Suprapubic skin (tissue), 4 donors: ENCODE measurements at regions not wholly inside any gene's neighbourhood (a gene's known extent, or its start where the extent isn't known, plus 50 kb on each side); places are given as distances from the start of the nearest gene placed in this dataset.

Experiments used
- POLR2A ChIP-seq, 2 donors: fragments of 450-650 bp; IDR thresholded peaks; one replicate each; pipeline ENCODE4 v1.6.1; 2017; ENCODE audit warnings: antibody characterized with exemption in 2 of 2, mild to moderate bottlenecking in 2 of 2, moderate library complexity in 2 of 2
- POLR2AphosphoS5 ChIP-seq, 3 donors: sonication (generic); formaldehyde crosslinking; IDR thresholded peaks; one replicate each; pipeline ENCODE4 v1.6.1; 2017; ENCODE audit warnings: antibody characterized with exemption in 3 of 3
- TF ChIP-seq, protein P1 (sequence below), 2 donors: fragments of 200-600 bp in 1 of 2; fragments of 450-650 bp in 1 of 2; sonication (generic) in 1 of 2; IDR thresholded peaks; one replicate each; pipeline ENCODE4 v1.5.1; 2016 to 2019; ENCODE audit warnings: antibody characterized with exemption in 2 of 2, mild to moderate bottlenecking in 1 of 2, moderate library complexity in 1 of 2

DNA sequence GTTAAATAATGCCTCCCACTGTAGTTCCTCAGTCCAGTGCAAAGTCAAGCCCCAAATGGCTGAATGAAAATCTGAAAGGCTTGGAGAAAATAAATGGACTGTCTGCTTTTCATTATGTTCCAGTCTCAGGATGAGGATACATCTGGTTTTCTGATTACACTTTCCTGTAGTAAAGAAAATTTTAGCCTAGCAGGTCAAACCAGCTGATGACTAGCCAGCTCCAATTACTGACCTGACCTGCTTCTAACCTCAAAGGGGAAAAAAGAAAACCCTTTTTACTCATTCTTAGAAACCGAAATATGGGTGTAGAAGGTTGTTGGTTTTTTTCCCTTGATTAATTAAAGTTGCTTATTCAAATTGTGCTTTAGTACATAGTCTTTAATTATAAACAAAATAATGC is 418.4 kb downstream of the EFNB2 start:
- TF ChIP-seq, protein P1, sequence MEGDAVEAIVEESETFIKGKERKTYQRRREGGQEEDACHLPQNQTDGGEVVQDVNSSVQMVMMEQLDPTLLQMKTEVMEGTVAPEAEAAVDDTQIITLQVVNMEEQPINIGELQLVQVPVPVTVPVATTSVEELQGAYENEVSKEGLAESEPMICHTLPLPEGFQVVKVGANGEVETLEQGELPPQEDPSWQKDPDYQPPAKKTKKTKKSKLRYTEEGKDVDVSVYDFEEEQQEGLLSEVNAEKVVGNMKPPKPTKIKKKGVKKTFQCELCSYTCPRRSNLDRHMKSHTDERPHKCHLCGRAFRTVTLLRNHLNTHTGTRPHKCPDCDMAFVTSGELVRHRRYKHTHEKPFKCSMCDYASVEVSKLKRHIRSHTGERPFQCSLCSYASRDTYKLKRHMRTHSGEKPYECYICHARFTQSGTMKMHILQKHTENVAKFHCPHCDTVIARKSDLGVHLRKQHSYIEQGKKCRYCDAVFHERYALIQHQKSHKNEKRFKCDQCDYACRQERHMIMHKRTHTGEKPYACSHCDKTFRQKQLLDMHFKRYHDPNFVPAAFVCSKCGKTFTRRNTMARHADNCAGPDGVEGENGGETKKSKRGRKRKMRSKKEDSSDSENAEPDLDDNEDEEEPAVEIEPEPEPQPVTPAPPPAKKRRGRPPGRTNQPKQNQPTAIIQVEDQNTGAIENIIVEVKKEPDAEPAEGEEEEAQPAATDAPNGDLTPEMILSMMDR (IDR thresholded peaks at IDR 0.05) = no peak
- TF ChIP-seq POLR2A (IDR thresholded peaks at IDR 0.05) = no peak
- no peak for TF ChIP-seq POLR2AphosphoS5 (IDR thresholded peaks at IDR 0.05)
